IMR-90 (cell line): ENCODE measurements at regions not wholly inside any gene's neighbourhood (a gene's known extent, or its start where the extent isn't known, plus 50 kb on each side); places are given as distances from the start of the nearest gene placed in this dataset.

Experiments
- ATAC-seq: fragments of 200-7000 bp; cut with Tn5 transposase; 2 replicates; pipeline ENCODE4 v1.9.1; 2020; ENCODE audit warnings: low read depth, mild to moderate bottlenecking, moderate library complexity
- BruUV-seq: library from RNA; stranded (reverse); fragments of 400-500 nt; replicated peaks from 2 replicates; lab custom pipeline; 2021; lab: Mats Ljungman, UMichigan
- CTCF ChIA-PET: fragments of 300-600 bp; formaldehyde crosslinking; extraction: SDS; loops from one replicate; lab custom pipeline; 2021; ENCODE audit warnings: antibody characterized with exemption; lab: Yijun Ruan, JAX
- POLR2A ChIA-PET: fragments of 300-600 bp; sonication (Branson Sonifier 250); formaldehyde crosslinking; loops from one replicate; lab custom pipeline; 2022; ENCODE audit warnings: antibody characterized with exemption; ENCODE audit not compliant: unreplicated experiment; lab: Charles Lee
- DNase-seq: peaks from one replicate; pipeline ENCODE4 v3.0.0; 2013
- H2AFZ ChIP-seq: replicated peaks from 2 replicates; pipeline ENCODE3; 2013; ENCODE audit warnings: low read length, mild to moderate bottlenecking; ENCODE audit not compliant: poor library complexity
- H2AK5ac ChIP-seq: 2 replicates; pipeline ENCODE4 v1.6.1; 2013; ENCODE audit warnings: low read depth, low read length, inconsistent platforms
- H2AK9ac ChIP-seq: replicated peaks from 2 replicates; pipeline ENCODE3; 2013; ENCODE audit warnings: mild to moderate bottlenecking, low read depth, low read length, moderate library complexity; ENCODE audit not compliant: poor library complexity
- H2BK120ac ChIP-seq: 2 replicates; pipeline ENCODE4 v1.6.1; 2013; ENCODE audit warnings: low read depth, low read length, inconsistent platforms
- H2BK15ac ChIP-seq: 3 replicates; pipeline ENCODE4 v1.6.1; 2013; ENCODE audit warnings: low read depth, low read length, inconsistent platforms
- H2BK20ac ChIP-seq: 2 replicates; pipeline ENCODE4 v1.6.1; 2013; ENCODE audit warnings: low read depth, mild to moderate bottlenecking, inconsistent platforms, low read length, moderate library complexity
- H2BK5ac ChIP-seq: 2 replicates; pipeline ENCODE4 v1.6.1; 2013; ENCODE audit warnings: mild to moderate bottlenecking, low read depth, low read length, inconsistent platforms; ENCODE audit not compliant: poor library complexity, severe bottlenecking
- H3K14ac ChIP-seq: replicated peaks from 2 replicates; pipeline ENCODE4 v1.6.1; 2013; ENCODE audit warnings: low read depth, low read length, inconsistent platforms
- H3K18ac ChIP-seq: 2 replicates; pipeline ENCODE4 v1.6.1; 2013; ENCODE audit warnings: low read depth, low read length, control low read depth
- H3K23ac ChIP-seq: 2 replicates; pipeline ENCODE4 v1.6.1; 2013; ENCODE audit warnings: low read depth, low read length, inconsistent platforms
- H3K27ac ChIP-seq: 2 replicates; pipeline ENCODE4 v1.5.1; 2013; ENCODE audit warnings: mild to moderate bottlenecking, control low read depth, low read length; ENCODE audit not compliant: insufficient read depth
- H3K27me3 ChIP-seq: 2 replicates; pipeline ENCODE4 v1.6.1; 2013; ENCODE audit warnings: low read length; ENCODE audit not compliant: control insufficient read depth, insufficient read depth
- H3K36me3 ChIP-seq: 2 replicates; pipeline ENCODE4 v1.6.1; 2013; ENCODE audit warnings: low read length, mixed read lengths; ENCODE audit not compliant: control insufficient read depth, insufficient read depth
- H3K4ac ChIP-seq: 2 replicates; pipeline ENCODE4 v1.6.1; 2013; ENCODE audit warnings: low read depth, low read length, inconsistent platforms
- H3K4me1 ChIP-seq: 2 replicates; pipeline ENCODE4 v1.6.1; 2013; ENCODE audit warnings: low read length, mixed read lengths; ENCODE audit not compliant: control insufficient read depth, insufficient read depth
- H3K4me2 ChIP-seq: 2 replicates; pipeline ENCODE4 v1.6.1; 2013; ENCODE audit warnings: low read depth, mild to moderate bottlenecking, control low read depth, low read length, moderate library complexity
- H3K4me3 ChIP-seq: 2 replicates; pipeline ENCODE4 v1.5.1; 2013; ENCODE audit warnings: low read depth, mild to moderate bottlenecking, control low read depth, low read length, moderate library complexity; ENCODE audit not compliant: insufficient read depth
- H3K56ac ChIP-seq: 2 replicates; pipeline ENCODE4 v1.6.1; 2013; ENCODE audit warnings: low read length, inconsistent platforms; ENCODE audit not compliant: insufficient read depth; ENCODE audit errors: extremely low read depth
- H3K79me1 ChIP-seq, 2 experiments: 2 replicates each; pipeline ENCODE4 v1.6.1; 2013; ENCODE audit warnings: low read length in 2 of 2, inconsistent platforms in 1 of 2, low read depth in 1 of 2
- H3K9ac ChIP-seq: 2 replicates; pipeline ENCODE4 v1.6.1; 2013; ENCODE audit warnings: low read depth, low read length, control low read depth
- H3K9me1 ChIP-seq: 2 replicates; pipeline ENCODE4 v1.6.1; 2013; ENCODE audit warnings: low read length, inconsistent platforms; ENCODE audit not compliant: insufficient read depth
- H3K9me3 ChIP-seq: 2 replicates; pipeline ENCODE4 v1.6.1; 2013; ENCODE audit warnings: low read length; ENCODE audit not compliant: control insufficient read depth, insufficient read depth
- H4K20me1 ChIP-seq: 2 replicates; pipeline ENCODE4 v1.6.1; 2013; ENCODE audit warnings: low read length, inconsistent platforms; ENCODE audit not compliant: insufficient read depth
- H4K5ac ChIP-seq: 2 replicates; pipeline ENCODE4 v1.6.1; 2013; ENCODE audit warnings: mild to moderate bottlenecking, low read depth, low read length, control low read depth
- H4K8ac ChIP-seq, 2 experiments: 2 replicates each; pipeline ENCODE4 v1.6.1; 2013; ENCODE audit warnings: low read depth in 2 of 2, low read length in 2 of 2, control low read depth in 1 of 2, inconsistent platforms in 1 of 2
- H4K91ac ChIP-seq: 2 replicates; pipeline ENCODE4 v1.6.1; 2013; ENCODE audit warnings: low read depth, low read length, inconsistent platforms; ENCODE audit not compliant: insufficient read depth
- BHLHE40 ChIP-seq: fragments of 150-350 bp; IDR thresholded peaks from 2 replicates; pipeline ENCODE4 v1.6.1; 2016; ENCODE audit warnings: mild to moderate bottlenecking, low read depth, low read length
- FOS ChIP-seq: fragments of 150-350 bp; IDR thresholded peaks from 2 replicates; pipeline ENCODE4 v1.6.1; 2016; ENCODE audit warnings: low read depth, low read length
- RFX5 ChIP-seq: IDR thresholded peaks from 2 replicates; pipeline ENCODE4 v1.8.0; 2012; ENCODE audit warnings: low read depth, mild to moderate bottlenecking, low read length, moderate library complexity
- WGBS, 2 experiments: methylation state at CpG; one replicate each; pipeline versions ENCODE4 v1.1.5 to v1.1.7; 2013; ENCODE audit warnings: missing lambda C conversion rate in 2 of 2; ENCODE audit not compliant: insufficient read length in 1 of 2; ENCODE audit errors: extremely low coverage in 2 of 2; 5-methylcytosine and 5-hydroxymethylcytosine counted together
- dilution Hi-C: fragments of 300-500 bp; cut with HindIII; formaldehyde crosslinking; loops from one replicate; pipeline ENCODE4 v1.14.3; 2018; ENCODE audit warnings: low sequenced_read_pairs; ENCODE audit not compliant: unreplicated experiment
- in situ Hi-C: fragments of 300-500 bp; cut with MboI; formaldehyde crosslinking; loops from 3 replicates; pipeline ENCODE4 v1.14.3; 2019; ENCODE audit warnings: low sequenced_read_pairs, inconsistent platforms, mixed read lengths
- intact Hi-C: fragments of 100-400 bp; cut with micrococcal nuclease; formaldehyde crosslinking; loops from 2 replicates; pipeline ENCODE4 v1.10.0; 2022

- dilution Hi-C loops: no loop called here
- Histone ChIP-seq H3K4ac (no peak overlapping the region), H4K91ac (no peak overlapping the region), H2BK5ac (no peak overlapping the region), H4K20me1 (no peaks in the 10 kb centered on the region), H2BK20ac (no peak overlapping the region), H3K23ac (no peak overlapping the region), H2BK120ac (no peak overlapping the region), H3K79me1 (no peaks in the 10 kb centered on the region), H3K9me3 (no peaks in the 10 kb centered on the region), H3K4me1 (peaks cover 7% of the 10 kb centered on the region; the same call in 1 of the 2 replicates), H3K14ac (no peak overlapping the region), H3K4me3 (no peak overlapping the region), H2AK9ac (no peak overlapping the region), H2AK5ac (no peak overlapping the region), H3K9me1 (no peaks in the 10 kb centered on the region), H3K4me2 (no peak overlapping the region), H2AFZ (no peak overlapping the region), H3K9ac (no peak overlapping the region), H3K18ac (no peak overlapping the region), H3K27me3 (no peaks in the 10 kb centered on the region), H4K5ac (no peak overlapping the region), H3K56ac (no peak overlapping the region), H3K27ac (no peak overlapping the region), H4K8ac (no peak overlapping the region), H3K36me3 (no peaks in the 10 kb centered on the region), H2BK15ac (no peak overlapping the region)
- intact Hi-C loops: no loop called here
- BruUV-seq: no TSS peak
- POLR2A ChIA-PET: no interaction called here
- ATAC-seq (no peak), DNase-seq (no peak)
- in situ Hi-C loops: no loop called here
- TF ChIP-seq FOS: no peak
- TF ChIP-seq RFX5: no peak
- no peak for TF ChIP-seq BHLHE40
- CTCF ChIA-PET: no interaction called here
- 78% methylated on average over 4 of the region's 6 CpGs; no CpG with 5 or more reads in 1 of the 2 experiments for WGBS, 2 experiments
These were observed 113.8 kb upstream of the DLX2 start for GRCh38 chr2:172216477-172216876.
